ENCODE measurements at regions not wholly inside any gene's neighbourhood (a gene's known extent, or its start where the extent isn't known, plus 50 kb on each side); places are given as distances from the start of the nearest gene placed in this dataset.
"Not testable (repeated sequence)": the region's sequence is repeated elsewhere in the genome, so short reads cannot be mapped to it uniquely, and the experiment has no call there.

DNA sequence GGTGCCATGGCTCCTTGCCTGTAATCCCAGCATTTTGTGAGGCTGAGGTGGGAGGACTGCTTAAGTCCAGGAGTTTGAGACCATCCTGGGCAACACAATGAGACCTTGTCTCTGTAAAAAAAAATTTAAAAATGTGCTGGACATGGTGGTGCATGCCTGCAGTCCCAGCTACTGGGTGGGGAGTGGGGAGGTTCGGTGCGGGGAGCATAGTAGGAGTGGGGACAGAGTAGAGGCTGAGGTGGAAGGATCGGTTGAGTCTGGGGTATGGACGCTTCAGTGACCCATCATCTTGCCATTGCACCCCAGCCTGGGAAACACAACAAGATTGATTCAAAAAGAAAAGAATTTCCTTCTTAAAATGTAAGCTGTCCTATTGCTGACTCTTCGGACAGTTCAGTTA is 1490.0 kb upstream of the GBE1 start:
- no peak for DNase-seq (ENCODE audit: low spot score)

DNA sequence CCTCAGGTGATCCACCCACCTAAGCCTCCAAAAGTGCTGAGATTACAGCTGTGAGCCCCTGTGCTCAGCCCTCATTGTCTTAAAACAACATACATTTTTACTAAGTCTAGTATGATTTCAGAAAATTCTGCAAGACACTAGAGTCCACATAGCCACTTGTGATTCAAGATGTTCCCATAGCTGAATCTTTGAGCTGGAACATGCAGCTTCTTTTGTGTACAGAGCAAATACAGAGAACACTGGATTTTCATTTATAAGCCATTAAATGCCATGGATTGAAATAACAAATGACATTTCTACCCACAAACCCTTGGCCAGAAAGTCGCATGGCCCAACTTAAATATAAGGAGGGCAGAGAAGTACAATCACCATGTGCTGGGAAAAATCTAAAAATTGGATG is 1489.2 kb upstream of the GBE1 start:
- no peak for DNase-seq (ENCODE audit: low spot score)

DNA sequence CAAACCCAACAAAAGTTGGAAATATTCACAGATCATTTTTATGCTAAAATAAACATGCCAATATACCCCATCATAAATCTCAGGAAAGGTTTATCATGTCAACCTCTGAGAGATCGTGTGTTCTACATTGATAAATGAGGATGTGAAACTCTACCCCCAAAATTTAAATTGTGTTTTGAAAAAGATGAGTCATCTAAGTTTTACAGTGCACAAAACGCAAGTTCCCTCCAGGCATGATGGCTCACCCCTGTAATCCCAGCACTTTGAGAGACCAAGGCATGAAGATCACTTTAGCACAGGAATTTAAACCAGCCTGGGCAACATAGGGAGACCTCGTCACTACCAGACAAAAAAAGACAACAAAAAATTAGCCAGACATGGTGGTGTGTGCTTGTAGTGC is 1487.0 kb upstream of the GBE1 start:
- no peak for DNase-seq (ENCODE audit: low spot score)

DNA sequence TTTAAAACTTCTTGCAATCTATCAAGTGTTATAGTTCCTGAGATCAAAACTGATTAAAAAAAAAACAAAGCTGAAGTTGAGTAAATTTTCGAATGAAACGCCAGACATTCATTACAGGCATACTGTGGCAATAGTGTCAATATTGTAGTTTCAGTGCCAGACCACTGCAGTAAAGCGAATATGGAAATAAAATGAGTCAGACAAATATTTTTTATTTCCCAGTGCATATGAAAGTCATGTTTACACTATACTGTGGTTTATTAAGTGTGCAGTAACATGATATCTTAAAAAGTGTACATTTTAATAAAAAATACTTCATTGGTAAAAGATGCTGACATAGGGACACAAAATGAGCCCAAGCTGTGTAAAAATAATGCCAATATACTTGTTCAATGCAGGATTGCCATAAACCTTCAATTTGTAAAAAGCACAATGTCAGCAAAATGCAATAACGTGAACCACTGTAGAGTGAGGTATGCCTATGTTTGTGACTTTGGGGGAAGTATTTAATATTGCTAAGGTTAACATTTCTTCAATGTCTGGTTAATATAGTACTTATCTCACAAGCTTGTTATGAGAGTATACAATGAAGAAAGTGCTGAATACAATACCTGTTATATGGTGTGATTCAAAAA is 1473.9 kb upstream of the GBE1 start:
- no peak for DNase-seq (ENCODE audit: low spot score)

DNA sequence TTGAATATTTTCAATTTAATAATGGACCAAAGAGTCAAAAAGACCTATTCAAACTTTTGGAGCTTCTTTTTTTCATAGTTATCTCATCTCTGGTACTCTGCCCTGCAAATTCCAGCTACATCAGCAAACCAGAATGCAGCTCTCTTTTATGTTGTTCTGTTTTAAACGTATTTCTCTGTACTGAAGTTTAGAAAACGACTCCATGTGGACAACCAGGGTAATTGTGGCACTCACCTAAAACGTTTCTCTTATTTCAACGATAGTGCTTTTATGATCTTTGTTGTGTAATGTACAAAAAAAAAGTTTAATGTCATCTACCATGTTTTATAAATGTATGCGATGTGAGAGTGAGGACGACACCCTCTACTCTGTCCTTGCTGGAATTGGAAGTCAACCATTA is 1472.3 kb upstream of the GBE1 start:
- DNase-seq (ENCODE audit: low spot score) = no peak

DNA sequence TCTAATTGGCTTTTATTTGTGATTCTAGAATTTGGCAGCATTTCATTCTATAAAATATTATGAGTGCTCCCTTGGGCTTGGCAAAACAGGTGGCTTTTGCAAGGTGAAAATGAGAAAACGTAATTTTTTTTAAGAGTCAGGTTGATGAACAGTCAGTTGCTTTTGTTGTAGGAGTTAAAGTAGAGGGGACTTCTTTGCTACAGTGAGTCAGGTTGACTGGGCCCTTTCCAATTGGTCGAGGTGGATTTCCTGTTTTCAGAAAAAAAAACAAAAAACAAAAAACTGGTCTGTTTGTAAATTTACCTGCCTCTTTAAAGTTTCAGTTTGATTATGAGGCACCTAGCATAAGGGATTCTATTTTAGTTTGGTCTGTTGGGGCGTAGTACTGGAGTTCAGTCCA is 1469.4 kb upstream of the GBE1 start:
- DNase-seq (ENCODE audit: low spot score) = no peak

DNA sequence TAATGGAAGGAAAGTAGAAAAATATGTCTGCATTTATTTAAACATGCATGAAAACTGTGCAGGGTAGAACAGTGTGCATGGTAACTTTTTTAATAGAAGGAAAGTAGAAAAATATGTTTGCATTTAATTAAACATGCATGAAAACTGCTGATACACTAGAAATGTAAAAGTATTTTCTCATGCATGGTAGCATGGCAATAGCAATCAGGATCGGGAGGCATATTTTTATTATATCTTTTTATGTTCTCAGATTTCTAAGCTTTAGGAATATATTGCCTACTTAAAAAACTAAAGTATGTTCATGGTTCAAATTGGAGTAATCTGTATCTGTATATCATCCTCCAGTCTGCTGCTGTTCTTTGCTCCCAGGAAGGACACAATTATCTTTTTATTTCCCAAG is 1468.9 kb upstream of the GBE1 start:
- DNase-seq (ENCODE audit: low spot score) = no peak

DNA sequence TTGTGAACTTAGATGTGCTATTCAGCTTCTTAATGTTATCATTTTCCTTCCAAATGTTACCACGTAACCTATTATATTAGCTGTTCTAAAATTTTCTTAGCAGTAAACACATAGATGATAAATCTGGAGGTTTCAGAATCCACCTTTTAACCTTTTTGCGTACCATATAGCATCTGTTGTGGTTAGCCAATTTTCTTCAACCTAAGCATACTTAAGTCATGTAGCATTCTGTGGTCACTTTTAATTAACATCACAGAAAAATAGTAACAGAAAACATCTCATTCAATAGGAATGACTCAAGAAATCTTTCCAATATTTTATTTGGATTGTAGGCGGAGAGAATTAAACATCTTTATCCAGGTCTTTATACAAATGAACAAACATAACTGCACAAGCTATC is 1465.3 kb upstream of the GBE1 start:
- DNase-seq (ENCODE audit: low spot score) = no peak

DNA sequence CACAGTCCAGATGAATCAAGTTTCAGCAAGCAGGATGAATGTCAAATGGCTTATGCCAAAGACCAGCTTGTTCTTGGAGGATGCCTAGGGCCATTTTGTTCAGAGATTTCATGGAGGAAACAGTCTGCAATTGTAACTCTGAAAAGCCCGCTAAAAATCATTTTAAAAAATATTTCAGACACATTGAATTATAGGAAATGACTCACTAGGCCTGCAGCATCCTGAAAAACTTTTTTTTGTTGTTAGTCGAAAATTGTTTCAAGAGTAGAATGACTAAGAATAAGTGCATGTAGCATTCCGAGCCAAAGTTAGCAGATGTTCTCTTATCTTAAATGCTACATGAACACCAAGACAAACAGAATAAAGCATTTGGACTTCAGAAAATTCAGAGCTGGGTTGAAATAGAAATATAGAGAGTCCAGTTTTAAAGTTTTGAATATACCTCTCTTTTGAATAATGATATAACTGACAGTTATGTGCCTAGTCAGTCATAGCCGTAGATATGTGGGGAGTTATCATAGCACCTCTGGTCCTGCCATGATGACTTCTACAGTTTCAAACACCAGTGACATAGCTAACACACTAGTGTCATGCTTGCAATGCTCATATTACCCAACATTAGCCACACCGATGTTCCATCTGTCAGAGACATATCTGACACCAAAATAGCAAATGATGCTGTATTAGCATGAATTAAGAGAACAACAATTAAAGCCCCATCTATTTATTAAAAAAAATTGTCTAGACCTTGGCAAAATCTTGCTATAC is 1462.8 kb upstream of the GBE1 start:
- DNase-seq (ENCODE audit: low spot score) = no peak

DNA sequence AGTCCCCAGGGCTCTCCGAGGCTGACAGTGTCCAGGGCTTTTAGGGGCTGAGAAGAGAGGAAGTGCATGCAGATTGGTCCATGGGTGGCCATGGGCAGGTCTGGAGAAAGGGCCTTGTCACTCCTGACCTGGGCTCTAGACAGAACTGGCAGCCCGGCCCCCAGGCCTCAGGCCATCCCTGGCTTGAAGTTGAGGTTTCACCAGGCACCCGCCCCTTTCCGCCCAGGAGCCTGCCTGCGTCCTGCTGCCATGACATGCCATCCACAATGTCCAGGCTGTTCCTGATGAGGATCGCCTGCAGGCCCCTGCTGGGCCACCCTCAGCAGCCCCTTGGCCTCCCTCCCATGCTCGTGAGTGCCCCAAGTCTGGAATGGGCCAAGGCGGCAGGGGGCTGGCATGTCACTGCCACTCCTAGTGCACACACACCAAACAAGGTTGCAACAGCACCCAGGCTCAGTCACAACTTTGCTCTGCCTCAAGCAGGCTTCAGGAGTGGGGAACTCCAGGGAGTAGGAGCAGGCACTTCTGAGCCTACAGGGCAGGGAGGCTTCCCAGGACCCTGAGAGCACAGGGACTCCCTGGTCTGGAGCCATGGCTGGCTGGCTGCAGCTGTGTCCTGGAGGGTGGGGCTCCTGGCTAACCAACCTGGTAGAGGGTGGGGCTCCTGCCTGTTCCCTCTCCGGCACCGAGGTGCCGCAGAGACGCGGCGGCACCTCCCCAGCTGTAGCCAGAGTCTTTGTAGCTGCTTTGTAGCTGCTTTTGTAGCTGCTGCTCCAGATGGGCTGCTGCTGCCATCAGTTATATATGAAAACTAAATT is 1457.1 kb upstream of the GBE1 start:
- no peak for DNase-seq (ENCODE audit: low spot score)

DNA sequence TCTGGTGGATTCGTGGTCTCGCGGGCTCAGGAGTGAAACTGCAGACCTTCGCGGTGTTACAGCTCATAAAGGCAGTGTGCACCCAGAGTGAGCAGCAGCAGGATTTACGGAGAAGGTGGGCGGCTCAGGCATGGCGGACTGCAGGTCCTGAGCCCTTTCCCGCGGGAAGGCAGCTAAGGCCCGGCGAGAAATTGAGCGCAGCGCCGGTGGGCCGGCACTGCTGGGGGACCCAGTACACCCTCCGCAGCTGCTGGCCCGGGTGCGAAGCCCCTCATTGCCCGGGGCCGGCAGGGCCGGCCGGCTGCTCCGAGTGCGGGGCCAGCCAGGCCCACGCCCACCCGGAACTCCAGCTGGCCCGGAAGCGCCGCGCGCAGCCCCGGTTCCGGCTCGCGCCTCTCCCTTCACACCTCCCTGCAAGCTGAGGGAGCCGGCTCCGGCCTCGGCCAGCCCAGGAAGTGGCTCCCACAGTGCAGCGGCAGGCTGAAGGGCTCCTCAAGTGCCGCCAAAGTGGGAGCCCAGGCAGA is 1456.2 kb upstream of the GBE1 start:
- not testable (repeated sequence) for DNase-seq (ENCODE audit: low spot score)

DNA sequence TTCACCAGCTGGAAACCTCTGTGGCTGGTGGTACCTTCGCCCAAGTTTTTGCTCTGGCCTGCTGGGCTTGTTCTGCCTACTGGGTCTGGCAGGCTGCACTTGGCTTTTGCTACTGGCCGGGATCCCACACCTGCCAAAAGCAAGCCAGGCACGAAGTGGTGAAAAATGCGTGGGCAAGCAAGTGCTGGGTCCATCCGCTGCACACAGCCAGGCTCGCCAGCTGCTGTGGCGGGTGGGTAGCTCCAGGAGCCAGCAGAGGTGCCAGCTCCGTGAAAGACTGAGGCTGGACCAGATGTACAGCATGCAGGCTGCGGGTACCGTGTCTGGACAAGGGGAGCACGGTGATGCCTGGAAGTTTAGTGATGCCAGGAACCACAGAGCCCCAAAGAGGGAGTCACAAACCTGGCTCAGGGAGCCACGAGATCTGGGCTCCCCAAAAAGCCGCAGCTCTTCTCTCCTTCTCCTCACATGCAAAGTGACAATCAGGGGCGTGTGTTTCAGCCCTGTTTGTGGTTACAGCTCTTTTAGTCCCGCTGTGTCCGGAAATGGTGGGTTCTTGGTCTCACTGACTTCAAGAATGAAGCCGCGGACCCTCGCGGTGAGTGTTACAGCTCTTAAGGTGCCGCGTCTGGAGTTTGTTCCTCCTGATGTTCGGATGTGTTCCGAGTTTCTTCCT is 1455.6 kb upstream of the GBE1 start:
- DNase-seq (ENCODE audit: low spot score) = no peak

DNA sequence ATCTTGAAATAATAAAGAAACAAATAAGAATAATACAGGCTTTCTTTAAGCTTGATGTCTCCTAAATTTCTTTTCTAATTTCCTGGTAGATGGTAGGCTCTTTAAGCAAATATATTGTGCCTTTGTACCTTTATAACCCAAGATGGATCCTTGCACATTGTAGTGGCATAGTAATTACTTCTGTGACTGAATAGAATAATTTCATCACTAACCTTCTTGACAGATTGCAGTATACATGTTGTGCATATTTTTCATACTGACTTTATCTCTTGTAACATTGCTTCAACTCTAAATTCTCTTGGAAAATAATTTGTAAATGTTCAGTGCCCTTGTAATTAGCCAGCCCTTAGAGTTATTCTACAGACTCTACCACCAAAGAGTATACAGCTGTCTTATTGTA is 1433.8 kb upstream of the GBE1 start:
- no peak for DNase-seq (ENCODE audit: low spot score)

DNA sequence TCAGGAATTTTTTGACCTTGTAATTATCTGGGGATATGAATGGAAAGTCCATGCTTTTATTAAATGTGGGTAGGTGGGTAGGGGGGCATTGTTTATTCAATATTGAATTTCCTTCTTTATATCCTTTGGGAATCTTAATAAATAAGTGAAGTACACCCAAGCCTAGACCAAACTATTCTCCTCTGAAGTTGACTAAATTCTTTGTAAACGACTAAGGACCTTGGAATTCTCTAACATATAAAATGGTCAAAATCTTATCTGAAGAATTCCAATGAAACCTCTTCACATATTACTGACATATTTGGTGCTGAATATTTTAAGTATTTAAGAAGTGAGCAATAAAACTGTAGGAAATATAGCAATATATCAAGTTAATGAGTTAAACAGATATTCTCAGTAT is 1432.1 kb upstream of the GBE1 start:
- no peak for DNase-seq (ENCODE audit: low spot score)

DNA sequence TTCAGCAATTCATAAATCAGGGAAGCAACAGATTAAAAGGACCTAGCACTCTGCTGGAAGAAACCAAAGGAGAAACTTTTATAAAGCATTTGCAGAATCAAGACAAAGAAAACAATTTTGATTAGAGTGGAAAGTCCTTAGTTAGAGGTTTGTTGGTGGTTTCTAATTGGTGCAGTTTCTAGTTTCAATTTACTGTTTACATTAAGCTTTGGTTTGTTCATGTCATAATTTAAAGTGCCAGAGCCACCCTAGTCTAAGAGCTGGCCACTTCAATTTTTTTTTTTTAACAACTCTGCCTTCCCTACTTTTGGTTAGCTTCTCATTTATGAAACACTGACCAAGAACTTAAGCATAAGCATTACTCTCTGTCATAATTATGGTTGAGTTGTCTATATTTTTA is 1428.2 kb upstream of the GBE1 start:
- DNase-seq (ENCODE audit: low spot score) = no peak

DNA sequence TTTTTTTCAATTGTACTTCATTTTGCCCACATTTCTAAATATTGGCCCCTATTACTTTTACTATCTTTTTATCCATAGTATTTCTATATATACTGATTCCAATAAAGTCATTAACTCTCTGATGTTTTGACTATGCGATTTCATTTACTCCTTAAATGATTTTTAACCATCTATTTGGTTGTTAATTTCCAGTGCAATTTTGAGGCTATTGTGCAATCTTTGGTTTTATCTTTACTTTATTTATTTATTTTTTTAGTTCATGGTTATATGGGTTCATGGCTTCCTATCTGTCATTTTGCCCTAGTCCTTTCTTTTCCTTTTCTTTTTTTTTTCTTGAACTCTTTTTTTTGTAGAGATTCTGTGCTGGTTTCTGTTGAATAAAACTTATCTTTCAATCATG is 1408.0 kb upstream of the GBE1 start:
- no peak for DNase-seq (ENCODE audit: low spot score)

DNA sequence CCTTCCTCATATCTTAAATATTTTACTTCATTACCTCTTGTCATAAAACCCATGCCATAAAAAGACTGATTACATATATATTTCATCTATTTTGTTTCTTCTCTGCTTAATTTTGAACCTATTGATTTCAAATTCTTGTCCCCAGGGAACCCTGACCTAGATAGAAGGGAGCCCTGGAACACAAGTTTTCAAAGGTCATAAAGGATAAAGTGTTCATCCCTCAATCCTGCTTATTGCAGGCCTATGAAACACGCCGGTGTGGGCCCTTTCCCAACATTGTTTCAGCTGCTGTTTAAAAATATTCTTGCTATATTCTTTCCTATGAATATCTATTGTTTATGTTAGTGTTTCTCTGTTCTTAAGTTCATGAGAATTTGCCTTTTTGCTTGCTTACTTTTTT is 1389.5 kb upstream of the GBE1 start:
- DNase-seq (ENCODE audit: low spot score) = no peak

DNA sequence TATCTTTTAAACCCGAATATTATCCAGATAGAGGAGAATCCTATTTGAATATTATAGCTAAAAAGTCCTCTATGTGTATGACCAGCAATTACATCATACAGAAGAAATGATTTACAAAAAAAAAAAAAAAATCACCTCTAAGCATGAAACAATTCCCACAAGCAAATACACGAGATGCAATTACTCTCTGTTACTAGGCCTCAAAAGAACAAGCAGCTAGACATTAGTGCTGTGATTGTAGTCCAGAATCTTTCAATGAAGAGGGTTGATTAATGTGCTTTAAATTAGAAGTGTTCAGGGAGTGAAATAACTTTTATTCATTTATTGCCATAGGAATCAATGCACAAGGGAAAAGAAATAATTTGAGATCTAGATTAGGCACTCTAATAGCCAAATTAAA is 1379.5 kb upstream of the GBE1 start:
- DNase-seq (ENCODE audit: low spot score) = no peak

DNA sequence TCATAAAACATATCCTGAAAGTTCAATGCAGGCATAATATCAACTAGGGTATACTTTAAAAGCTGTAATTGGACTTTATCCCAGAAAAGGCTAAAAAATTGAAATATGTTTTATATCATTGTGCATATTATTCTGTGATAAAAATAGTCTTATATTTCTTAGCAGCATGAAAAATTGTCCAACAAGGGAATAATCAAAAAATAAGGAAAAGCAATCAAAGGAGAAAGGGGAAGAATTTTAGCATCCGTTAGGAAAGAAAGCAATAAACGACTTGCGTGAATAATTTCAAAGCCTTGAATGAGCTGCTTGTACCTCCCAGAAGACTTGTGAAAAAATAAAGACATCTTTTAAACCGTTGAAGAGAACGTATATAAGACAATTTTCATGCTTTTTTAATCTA is 1369.8 kb upstream of the GBE1 start:
- no peak for DNase-seq (ENCODE audit: low spot score)

DNA sequence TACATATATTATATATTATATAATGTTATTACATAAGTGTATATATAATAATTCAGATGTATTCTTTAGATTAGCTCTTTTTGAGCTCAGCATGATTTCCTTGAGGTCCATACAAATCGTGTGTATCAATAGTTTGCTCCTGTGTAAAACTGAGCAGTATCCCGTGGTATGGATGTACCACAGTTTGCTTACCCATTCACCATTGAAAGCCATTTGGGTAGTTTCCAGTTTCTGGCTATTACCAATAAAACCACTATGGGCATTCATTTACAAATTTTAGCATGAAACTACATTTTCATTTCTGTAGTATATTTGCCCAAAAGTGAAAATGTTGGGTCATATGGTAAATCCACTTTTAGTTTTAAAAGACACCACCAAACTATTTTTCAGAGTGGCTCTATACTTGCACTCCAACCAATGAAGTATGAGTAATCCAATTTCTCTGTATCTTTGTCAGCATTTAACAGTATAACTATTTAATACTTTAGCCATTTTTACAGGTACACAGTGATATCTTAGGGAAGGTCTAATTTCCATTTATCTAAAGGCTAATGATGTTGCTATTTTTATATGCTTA is 1361.4 kb upstream of the GBE1 start:
- DNase-seq (ENCODE audit: low spot score) = no peak

DNA sequence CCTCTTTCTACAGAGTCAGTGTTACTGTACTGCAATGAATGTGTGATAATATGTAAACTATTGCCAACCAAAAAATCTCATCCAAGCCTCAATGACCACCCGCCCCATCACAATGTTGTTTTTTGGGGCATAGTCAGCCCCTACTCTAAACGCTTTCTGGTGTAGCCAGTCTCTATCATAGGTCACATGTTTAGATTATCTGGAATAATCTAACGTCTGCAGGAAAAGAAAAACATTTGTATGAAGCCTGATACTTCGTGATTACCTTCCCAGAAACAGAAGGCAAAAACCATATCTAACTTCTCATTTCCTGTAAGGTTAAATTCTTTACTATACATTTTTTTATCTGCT is 1331.8 kb upstream of the GBE1 start:
- no peak for DNase-seq (ENCODE audit: low spot score)

Data from HT-29 (cell line).